GM12801 (cell line): ENCODE measurements at regions not wholly inside any gene's neighbourhood (a gene's known extent, or its start where the extent isn't known, plus 50 kb on each side); places are given as distances from the start of the nearest gene placed in this dataset.

Experiments used
- CTCF ChIP-seq: IDR thresholded peaks from one replicate; pipeline ENCODE4 v1.5.1; 2011; ENCODE audit warnings: control low read depth; ENCODE audit not compliant: insufficient read length; ENCODE audit errors: extremely low read depth

- TF ChIP-seq CTCF, result no peak
Measured at GRCh38 chr14:65190312-65190711, 88.0 kb upstream of the MAX start.

- no peak for TF ChIP-seq CTCF
Measured at GRCh38 chr14:65191716-65192115, 89.4 kb upstream of the MAX start.

GRCh38 chr14:65192686-65193085 lies 90.4 kb upstream of the MAX start:
- TF ChIP-seq CTCF, result no peak

- no peak for TF ChIP-seq CTCF
Measured at GRCh38 chr14:65193916-65194590, 91.7 kb upstream of the MAX start.

GRCh38 chr14:65195042-65195719 lies 92.9 kb upstream of the MAX start:
- TF ChIP-seq CTCF, result no peak

- TF ChIP-seq CTCF, result no peak
Measured at GRCh38 chr14:65198346-65198745, 96.0 kb upstream of the MAX start.

- TF ChIP-seq CTCF, result no peak
Measured at GRCh38 chr14:65200454-65200853, 98.1 kb upstream of the MAX start.
